GM19463 (cell line): ENCODE measurements at regions not wholly inside any gene's neighbourhood (a gene's known extent, or its start where the extent isn't known, plus 50 kb on each side); places are given as distances from the start of the nearest gene placed in this dataset.

ENCODE experiments used
- ATAC-seq: cut with Tn5 transposase; IDR thresholded peaks from one replicate; pipeline ENCODE4 v1.9.1; 2021; ENCODE audit warnings: mild to moderate bottlenecking, moderate library complexity; ENCODE audit not compliant: unreplicated experiment

DNA sequence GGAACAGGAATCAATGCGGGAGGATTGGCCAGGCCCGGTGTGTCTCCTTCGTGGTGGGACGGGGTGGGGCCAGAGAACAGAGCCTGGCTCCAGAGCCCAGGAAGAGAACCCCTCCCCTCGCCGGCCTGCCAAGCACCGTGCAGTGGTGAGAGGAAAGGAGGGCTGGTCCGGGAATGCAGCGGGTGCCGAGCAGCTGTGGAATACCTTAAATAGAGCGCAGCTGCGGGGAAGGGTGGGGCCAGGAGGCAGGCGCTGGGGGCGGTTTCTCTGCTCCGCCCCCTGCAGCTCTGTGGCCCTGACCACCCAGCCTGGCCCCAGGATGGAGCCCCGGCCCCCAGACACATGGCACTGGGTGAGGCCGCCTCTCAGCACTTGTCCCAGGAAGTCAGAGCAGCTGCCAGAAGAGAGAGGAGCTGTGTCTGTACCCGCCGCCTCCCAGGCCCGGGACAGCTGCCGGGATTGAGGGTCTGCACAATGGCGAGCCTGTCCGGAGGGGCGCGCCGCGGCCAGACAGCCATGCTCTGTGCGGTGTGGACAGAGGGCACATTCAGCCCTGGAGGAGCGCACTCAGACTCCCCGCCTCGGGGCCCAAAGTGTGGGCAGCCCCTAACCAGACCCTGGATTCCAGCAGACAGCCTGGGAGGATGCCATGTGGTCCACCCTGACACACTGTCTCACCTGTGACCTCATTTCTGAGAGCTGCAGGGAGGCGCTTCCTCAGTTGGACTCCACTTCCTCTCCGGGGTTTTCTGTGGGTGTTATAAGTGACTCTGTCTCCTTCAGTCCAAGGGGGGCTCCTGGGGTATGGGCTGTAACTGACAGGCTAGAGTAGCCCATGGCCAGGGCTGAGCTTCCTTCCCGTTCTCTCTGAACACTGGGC is 268.8 kb downstream of the SEC14L1 start:
- no peak for ATAC-seq

DNA sequence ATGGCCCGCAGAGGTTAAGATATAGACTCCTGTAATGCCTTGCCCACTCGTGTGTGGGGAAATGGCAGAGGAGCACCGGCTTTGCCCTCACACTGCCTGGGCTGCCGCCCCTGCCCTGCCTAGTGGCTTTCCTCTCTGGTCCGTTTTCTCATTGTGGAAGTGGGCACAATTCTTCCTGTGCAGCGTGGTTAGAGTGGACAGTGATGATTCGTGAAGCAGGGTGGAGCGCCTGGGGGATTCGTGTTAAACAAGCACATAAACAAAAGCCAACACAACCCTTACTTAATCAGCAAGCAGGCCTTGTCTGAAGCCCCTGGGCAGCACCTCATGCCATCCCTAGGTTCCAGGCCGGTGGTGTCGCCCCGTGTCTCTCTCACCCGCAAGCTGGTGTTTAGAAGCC is 269.7 kb downstream of the SEC14L1 start:
- no peak for ATAC-seq

DNA sequence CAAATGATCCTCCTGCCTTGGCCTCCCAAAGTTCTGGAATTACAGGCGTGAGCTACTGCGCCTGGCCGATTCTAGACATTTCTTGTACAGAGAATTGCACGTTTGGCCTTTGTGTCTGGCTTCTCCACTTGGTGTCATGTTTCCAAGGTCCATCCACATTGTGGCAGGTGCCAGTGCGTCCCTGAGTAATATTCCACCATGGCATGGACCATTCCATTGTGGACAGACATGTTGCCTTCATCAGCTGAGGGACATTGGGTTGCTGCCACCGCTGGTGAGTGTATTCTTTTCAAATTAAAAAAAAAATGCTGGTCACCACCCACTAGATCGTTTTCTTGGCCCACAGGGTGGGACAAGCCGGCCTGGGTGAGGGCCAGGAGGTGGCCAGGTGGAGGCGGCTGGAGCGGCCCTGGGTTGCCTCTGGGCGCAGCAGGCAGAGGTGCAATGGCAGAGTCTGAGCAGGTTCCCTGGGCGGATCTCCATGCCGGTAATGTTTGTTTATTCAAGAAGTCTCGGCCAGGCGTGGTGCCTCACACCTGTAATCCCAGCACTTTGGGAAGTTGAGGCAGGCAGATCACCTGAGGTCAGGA is 274.1 kb downstream of the SEC14L1 start:
- ATAC-seq, result no peak

DNA sequence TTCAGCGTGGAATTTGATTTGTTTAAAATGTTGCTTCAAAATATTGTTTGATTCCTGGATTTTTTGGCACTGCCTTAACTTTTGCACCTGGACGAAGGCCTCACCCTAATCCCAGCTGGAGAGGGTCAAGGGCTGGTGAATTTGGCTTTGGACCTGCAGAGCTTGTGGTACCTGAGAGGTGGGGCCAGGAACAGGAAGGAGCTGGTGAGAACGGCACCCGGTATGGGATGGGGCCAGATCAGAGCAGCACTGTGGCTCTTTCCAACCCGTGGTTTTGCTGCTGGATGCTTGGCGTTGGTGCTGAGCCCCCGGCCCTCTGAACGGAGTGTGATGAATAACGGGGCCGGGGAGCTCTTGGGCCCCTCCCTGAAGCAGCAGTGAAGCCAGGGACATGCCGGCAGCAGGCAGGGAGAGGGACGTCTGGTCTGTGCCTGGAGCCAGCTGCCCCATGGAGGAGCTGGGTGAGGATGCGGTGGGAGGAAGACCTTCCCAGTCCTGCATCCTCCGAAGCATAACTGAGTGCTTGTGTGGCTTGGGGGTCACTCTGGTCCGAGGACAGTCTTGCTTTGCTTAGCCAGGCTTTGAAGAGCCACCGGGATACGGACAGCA is 275.4 kb downstream of the SEC14L1 start:
- ATAC-seq, result no peak

DNA sequence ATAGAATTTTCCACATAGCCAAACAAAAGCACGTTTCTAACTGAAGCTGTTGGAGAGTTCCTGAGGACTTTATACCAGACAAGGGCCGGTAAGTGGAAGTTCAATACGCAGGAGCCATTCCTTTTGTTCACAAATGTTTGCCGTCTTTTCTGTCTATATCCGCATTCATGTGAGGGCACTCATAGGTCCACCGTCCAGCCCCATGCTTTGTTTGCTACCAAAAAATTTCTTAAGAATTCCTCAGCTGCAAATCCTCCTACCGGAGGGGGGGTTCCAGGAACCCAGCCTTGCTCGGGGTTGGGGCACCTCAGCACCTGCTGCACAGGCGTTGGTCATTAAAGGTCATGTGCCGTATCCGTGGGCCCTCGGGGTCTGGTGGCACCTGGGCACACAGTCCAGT is 276.8 kb downstream of the SEC14L1 start:
- ATAC-seq, result no peak

DNA sequence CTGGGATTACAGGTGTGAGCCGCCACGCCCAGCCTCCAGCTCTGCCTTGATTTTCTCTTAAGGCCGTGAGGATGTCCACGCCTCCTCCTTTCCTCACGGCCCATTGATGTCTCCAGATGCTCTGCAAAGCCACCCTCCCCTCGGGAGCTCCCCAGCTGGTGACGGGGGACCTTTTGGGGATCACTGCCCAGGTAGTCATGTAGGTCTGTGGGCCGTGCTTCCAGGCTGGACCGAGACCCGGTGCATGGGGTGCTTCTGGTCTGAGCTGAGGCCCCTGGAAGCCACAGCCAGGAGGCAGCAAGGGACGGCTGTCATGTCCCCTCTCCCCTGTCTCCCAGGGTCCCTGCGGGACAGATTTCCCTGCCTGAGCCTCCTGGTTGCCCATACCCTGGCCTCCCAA is 277.8 kb downstream of the SEC14L1 start:
- ATAC-seq, result no peak

DNA sequence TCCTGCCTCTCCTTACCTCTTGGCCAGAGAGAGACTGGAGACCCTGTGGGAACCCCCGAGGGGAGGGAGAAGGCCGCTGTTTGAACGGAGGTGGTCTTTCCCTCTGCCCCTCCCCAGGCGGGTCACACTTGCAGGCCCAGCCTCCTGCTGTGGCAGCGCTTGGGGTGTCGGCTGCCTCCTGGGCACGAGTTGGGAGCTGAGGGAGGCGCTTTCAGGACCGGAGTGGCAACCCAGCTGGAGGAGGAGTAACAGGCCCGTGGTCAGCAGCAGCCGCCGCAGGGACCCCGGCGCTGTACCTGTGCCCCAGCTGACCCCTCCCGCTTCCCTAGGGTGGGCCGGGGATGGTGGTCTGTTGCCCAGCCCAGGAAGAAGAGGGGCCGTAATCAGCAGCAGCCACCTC is 278.3 kb downstream of the SEC14L1 start:
- no peak for ATAC-seq

DNA sequence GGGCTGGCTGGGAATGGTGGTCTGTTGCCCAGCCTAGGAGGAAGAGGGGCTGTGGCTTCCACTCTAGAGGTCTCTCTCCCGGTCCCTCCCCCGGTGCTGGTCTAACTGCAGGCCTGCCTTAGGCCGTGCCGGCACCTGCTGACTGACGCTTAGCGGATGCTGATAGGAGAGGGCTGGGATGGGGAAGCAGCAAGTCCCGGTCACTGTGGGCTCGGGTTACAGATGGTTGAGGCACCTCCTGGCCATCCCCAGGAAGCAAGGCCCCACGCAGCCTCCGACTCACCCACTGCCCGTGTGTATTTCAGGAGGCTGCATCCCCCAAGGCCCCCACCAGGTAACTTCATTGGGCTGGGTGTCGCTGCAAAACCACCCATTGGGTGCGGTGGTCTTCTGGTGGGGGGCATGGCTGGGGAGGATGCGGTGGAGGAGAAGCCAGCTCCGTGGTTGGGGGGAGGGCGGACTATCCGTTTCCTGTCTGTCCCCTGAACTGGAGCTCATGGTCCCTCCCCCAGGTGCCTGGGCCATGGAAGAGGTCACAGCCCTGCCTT is 278.9 kb downstream of the SEC14L1 start:
- ATAC-seq, result no peak

DNA sequence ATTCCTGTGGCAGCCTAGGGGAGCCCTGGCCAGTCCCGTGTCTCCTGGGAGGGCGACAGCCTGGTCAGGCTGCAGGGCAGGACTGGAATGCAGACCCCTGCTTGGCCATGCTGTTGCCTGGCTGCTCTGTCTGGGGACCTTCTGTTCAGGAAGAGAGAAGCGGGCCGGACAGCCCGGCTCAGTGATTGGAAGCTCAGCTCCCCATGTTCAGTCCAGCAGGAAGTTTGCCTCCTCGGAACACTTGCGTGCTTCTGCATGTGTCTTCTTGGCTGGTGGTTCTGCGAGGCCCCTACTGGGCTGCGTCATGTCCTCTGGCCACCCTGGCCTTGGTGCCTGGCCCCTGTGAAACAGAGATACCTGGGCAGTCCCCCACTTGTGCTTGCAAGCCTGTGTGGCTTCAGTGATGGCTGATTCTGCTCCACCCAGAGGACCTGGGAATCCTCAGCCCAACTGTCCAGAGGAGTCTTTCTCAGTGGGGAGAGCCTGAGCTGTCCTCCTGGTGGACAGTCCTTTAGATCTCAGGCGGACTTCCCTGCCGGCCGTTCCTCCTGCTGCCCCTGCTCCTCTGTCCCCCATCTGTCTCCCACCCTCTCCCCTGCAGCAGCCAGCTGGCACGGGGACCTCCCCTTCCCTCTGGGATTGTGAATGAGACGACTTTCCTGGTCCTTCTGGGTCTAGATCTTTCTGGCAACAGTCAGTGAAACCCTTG is 279.5 kb downstream of the SEC14L1 start:
- ATAC-seq, result no peak

DNA sequence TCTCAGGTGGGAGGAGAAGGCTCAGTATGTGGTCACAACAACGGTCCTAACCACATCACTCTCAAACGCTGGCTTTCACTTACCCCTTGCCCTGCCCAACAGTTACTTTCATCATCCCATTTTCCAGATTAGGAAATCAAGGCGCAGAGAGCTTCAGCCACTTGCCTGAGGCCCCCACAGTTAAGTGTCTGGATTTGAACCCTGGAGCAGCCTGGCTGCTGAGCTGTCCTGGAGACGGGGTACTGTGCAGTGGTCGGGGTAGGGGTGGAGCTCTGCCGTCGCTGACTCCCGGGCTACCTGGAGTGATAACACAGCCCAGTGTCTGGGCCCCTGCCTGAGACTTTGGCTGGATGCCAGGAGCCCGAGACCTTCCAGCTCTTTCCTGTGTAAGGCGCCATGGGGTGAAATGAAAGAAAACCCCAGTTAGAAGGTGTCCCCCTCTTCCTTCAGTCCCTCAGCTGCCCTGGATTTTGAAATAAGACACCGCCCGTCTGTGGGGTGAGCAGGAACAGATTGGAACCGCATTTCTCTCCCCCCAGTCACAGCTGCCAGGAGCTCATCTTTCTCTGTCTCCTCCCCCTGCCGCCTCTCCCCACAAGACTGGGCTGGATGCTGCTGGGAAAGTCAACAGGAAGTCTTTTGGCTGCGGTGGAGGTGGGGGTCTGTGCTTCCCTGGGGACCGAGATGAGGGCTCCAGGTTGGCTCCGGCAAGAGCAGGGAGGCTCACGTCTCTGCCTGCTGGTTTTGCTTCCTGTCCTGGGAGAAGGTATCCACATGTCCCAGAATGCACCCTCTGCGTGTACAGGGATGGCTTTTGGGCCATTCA is 280.2 kb downstream of the SEC14L1 start:
- ATAC-seq, result no peak

DNA sequence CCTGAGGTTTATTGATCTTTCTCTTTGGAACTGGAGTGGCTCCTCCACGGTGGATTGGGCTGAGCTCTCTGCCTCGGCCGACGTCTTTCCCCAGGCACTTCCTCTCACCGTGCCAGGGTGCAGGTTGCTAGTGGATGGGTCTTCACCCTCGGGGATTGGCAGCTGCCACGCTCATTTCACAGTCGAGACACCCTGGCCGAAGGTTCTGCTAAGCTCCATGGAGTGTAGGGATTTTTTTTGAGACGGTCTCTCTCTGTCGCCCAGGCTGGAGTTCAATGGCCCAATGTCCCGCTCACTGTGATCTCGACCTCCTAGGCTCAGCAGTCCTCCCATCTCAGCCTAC is 280.8 kb downstream of the SEC14L1 start:
- ATAC-seq, result no peak

DNA sequence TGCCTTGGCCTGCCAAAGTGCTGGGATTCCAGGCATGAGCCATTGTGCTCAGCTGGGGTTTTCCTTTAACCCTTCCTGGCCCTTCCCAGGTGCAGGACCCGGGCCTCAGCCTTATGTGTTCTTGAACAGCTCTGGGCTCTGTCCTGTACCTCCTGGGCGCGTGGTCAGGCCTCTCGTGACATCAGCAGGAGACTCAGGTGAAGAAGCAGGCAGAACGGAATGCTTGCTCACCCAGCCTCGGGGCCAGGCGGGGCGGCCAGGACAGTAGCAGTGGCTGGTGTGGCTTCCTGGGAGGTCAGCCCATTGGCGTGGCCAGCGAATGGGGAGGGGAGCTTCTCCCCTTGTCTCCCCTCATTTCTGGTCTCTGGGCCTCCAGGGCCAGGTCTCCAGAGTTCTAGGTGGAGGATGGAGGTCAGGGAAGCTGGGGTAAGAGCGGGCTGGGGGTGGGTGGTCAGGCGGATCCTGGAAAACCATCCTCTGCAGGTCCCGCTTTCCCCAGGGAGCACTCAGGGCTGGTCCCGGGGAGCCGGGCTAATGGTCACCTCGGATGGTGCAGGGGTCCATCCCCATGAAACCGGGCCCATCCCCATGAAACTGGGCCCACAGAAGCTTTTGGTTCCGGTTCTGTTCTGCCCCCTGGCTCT is 281.5 kb downstream of the SEC14L1 start:
- ATAC-seq, result no peak

DNA sequence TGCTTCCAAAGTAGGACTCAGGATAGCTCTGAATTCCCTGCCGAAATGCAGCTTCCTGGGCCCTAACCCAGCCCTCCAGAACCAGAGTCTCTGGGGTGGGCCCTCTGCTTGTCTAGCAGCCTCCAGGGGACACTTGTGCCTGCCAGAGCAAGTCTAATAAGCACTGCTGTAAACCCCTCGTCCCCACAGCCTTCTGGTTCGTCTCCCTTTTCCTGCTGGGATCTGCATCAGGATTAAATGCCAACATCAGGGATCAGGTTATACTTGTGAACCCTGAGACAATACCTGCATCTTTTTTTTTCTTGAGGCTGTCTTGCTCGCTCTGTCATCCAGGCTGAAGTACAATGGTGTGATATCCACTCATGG is 282.0 kb downstream of the SEC14L1 start:
- no peak for ATAC-seq

DNA sequence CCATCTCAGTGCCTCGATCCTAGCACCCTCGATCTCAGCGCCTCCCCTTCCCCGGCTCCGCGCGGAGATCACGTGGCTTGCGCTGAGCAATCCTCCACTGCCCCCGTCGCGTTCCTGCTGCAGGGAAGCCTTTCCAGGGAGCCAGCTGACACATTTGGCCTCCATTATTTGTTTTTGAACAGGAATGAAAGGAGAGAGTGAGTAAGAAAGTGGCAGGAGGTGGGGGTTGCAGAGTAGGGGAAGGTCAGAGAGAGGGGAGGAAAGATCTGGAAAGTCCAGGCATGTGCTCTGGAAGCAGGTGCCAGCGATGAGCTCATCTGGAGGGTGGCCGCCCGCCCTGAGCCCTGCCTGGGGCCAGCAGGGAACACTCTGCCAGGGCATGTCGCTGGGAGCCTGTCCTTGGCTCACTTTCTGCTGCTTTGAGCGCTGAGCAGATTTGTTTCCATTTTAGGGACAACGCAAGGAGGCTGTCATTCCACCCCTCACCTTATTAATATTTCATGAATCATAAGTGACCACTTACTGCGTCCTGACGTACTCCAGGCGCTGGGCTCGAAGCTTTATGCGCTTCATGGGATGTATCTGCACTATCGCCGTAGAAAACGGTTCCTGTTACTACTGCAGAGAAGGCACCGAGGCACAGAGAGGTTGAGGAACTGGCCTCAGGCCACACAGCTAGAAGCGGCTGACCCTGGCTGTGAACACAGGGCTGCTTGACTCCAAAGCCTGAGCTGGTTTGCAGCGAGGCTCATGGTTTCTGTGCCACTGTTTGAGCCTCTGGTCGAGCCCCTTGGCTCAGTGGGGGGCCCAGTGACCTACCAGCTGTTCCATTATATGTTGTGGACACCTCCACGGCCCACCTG is 283.1 kb downstream of the SEC14L1 start:
- ATAC-seq, result no peak

DNA sequence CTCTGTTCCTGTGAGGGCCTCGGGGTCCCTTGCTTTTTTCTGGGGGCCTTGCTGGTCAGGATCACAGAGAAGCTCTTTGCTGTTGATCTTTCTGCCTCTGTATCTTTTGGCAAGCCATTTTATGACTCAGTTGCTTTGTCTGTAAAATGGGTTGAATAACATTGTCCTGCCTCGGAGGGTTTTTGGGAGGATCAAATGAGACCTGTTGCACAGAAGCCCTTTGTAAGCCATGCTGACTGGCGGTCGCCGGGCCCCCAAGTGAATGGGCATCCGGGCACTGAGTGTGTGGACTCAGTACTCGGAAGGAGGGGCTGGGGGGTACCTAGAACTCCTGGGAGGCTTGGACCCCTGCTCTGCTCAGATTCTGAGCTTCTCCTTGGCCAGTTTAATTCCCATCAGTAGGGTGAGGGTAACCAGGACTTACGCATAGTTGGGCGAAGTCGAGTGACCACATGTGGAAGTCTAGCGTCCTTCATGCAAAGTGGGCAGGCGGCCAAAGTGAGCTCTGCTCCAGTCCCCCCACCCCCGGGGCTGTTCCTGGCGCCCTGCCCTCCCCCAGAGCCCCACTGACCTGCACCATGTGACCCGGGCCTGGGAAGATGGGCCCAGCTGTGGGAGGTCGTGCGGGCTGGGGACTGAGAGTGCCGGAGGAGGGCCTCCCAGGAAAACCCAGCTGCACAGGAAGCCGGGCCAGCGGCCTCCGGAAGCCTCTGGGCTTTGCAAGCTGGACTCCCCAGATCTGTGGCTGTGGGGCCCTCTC is 284.0 kb downstream of the SEC14L1 start:
- ATAC-seq, result no peak

DNA sequence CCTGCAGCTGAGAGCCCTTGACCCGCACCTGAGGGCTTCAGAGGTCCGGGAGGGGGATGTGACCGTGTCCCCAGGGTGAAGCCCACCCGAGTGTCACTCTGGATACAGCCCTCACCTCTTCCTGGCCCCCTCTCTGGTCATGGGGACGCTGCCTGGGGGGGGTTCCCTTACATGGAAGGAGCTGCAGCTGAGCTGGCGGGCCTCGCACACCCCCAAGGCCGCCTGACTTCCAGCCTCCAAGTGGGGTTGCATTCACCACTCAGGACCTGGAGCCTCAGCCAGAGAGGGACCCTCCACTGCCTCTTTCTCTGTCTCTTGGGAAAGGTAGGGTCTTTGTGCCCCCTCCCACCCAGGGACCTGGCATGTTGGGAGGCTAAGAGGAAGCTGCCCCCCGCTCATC is 284.6 kb downstream of the SEC14L1 start:
- no peak for ATAC-seq

DNA sequence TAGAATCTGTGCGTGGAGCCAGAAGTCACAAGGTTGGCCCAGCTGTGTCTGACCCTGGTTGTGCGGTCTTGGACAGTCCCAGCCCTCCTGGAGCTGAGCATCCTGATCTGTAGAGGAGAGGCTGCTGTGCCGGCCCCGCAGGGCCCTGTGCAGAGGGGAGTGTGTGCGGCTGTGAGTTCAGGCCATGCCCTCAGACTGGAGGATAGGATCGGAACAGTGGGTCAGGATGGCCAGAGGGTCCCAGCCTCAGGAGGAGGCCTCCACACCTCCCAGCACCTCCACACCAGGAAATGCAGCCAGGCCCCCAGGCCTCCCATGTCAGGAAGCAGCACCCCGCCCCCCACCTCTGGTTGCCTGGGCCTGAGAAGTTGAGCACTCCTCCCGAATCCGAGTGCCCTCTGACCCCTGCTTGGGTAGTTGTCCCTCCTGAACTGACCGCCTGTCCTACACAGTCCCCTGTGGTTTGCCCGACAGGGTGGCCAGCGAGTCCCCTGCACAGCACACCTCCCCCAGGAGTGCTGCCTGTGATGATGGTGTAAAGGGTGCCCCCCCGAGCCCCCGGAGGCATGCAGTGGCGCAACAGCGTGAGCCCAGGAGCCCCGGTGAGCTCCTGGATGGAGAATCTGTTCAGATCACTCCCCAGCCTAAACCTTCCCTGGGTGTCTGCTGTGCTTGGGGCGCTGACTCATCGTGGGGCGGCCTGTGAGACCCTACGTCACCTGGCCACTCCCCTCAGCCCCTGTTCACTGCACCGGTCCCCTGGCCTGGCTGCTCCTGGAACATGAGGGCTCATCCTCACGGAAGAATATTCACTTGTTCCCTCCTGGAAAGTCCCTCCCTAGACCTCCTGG is 285.2 kb downstream of the SEC14L1 start:
- ATAC-seq, result no peak
